ENCODE measurements at regions not wholly inside any gene's neighbourhood (a gene's known extent, or its start where the extent isn't known, plus 50 kb on each side); places are given as distances from the start of the nearest gene placed in this dataset.

DNA sequence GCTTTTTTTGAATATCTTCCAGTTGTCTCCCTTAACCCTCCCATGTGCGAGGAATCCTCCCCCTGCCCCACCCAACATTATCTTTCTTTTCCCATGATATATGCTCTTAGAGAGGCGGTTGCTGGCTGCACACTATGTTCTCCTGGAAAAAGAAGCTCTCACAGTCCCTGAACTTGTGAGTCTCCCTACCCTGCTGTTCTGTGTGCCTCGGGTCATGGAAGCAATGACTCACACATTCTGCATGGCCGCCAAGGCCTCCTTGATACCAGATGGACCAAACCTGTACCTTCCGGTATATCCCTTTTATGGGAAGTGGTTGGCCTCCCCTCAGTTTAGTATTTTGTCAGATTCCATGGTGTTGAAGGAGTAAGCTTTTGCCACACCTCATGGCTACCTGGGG is 705.4 kb downstream of the SLITRK6 start:
- DNase-seq = no peak
- peaks cover 12% of the 10 kb centered on the region for H3K9me3 Mint-ChIP-seq
- no peaks in the 10 kb centered on the region for H3K27me3 Mint-ChIP-seq
- no peak overlapping the region for H3K4me3 Mint-ChIP-seq
- H3K27ac Mint-ChIP-seq = no peak overlapping the region
- no peaks in the 10 kb centered on the region for H3K4me1 Mint-ChIP-seq
- no peaks in the 10 kb centered on the region for H3K36me3 Mint-ChIP-seq (ENCODE audit: low read depth)
- ATAC-seq = no peak

DNA sequence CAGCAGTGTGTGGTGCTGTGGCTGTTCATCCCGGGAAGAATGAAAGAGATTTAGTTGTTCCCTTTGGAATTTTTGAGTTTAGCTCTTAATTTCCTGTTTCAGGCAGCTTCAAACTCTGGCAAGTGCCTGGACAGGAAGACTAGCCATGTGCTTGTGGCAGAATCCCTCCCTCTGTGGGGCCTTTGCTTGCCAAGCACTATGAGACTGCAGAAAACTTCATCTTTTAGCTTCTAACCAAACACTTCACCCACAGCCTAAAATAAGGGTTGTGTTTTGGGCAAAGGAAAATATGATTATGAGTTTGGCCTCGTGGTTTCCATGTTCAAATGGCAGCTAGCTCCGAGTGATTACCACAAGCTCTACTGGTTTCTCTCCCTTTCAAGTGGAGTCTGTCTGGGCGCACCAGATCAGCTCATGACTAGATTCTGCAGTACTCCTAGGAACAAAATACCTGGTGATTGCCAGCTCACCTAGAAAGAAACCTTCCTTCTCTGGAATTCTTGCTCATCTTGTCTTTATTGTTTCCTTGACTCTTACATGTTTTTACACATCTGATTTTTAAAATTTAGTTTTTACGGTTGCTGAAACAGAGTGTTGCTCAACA is 707.5 kb downstream of the SLITRK6 start:
- Mint-ChIP-seq H3K4me3 (no peak overlapping the region), H3K27me3 (no peaks in the 10 kb centered on the region), H3K9me3 (peaks cover 6% of the 10 kb centered on the region), H3K4me1 (no peaks in the 10 kb centered on the region), H3K27ac (no peak overlapping the region), H3K36me3 (ENCODE audit: low read depth) (no peaks in the 10 kb centered on the region)
- DNase-seq = no peak
- ATAC-seq = no peak

DNA sequence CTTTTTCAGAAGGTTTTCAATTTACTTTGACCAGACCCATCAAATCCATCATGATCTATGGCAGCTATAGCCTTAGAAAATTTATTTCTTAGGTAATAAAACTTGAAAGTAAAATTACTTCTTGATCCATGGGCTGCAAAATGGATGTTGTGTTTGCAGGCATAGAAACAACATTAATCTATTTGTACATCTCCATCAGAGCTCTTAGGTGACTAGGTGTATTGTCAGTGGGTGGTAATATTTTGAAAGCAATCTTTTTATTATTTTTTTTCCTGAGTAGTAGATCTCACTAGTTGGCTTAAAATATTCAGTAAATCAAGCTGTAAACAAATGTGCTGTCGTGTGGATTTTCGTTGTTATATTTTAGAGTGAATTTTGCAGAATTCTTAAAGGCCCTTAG is 710.0 kb downstream of the SLITRK6 start:
- ATAC-seq (no peak), DNase-seq (no peak)
- Mint-ChIP-seq H3K9me3 (peaks cover 5% of the 10 kb centered on the region), H3K36me3 (ENCODE audit: low read depth) (no peaks in the 10 kb centered on the region), H3K4me3 (no peak overlapping the region), H3K27ac (no peak overlapping the region), H3K27me3 (no peaks in the 10 kb centered on the region), H3K4me1 (no peaks in the 10 kb centered on the region)

DNA sequence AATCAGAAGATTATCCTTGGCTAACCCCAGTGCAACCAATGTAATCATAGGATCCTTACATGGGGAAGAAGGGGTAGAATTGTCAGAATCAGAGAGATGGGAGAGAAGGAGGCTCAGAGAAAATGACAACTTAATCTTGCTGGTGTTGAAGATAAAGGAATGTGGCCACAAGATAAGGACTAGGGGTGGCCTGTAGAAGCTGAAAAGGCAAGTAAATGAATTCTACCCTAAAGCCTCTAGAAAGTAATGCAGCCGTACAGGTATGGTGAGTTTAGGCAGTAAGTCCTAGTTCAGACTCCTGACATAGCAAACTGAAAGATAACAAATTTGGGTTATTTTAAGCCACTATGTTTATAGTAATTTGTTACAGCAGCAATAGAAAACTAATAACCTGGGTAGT is 718.5 kb downstream of the SLITRK6 start:
- no peaks in the 10 kb centered on the region for H3K4me1 Mint-ChIP-seq
- DNase-seq (no peak), ATAC-seq (no peak)
- H3K27ac Mint-ChIP-seq = no peak overlapping the region
- no peak overlapping the region for H3K4me3 Mint-ChIP-seq
- H3K36me3 Mint-ChIP-seq (ENCODE audit: low read depth) = no peaks in the 10 kb centered on the region
- no peaks in the 10 kb centered on the region for H3K9me3 Mint-ChIP-seq
- no peaks in the 10 kb centered on the region for H3K27me3 Mint-ChIP-seq

DNA sequence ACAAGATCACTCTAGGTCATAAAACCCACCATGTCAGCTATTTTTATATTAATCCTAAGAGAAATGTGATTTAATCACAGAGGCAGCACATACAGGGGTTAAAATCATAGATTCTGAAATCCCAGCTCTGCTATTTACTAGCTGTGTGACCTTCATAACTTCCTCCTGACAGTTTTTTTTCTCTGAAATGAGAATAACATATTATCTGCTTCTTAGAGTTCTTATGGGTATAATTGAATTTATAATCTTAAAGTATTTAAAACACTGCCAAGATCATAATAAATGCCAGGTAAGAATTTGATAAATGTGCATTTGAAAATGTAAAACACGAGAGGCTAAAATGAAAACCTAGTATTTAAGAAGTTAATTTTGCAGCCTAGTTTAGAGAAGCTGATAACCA is 722.9 kb downstream of the SLITRK6 start:
- ATAC-seq = no peak
- Mint-ChIP-seq H3K36me3 (ENCODE audit: low read depth) (no peaks in the 10 kb centered on the region), H3K9me3 (no peaks in the 10 kb centered on the region), H3K4me1 (no peaks in the 10 kb centered on the region), H3K4me3 (no peak overlapping the region), H3K27ac (no peak overlapping the region), H3K27me3 (no peaks in the 10 kb centered on the region)
- DNase-seq = no peak

DNA sequence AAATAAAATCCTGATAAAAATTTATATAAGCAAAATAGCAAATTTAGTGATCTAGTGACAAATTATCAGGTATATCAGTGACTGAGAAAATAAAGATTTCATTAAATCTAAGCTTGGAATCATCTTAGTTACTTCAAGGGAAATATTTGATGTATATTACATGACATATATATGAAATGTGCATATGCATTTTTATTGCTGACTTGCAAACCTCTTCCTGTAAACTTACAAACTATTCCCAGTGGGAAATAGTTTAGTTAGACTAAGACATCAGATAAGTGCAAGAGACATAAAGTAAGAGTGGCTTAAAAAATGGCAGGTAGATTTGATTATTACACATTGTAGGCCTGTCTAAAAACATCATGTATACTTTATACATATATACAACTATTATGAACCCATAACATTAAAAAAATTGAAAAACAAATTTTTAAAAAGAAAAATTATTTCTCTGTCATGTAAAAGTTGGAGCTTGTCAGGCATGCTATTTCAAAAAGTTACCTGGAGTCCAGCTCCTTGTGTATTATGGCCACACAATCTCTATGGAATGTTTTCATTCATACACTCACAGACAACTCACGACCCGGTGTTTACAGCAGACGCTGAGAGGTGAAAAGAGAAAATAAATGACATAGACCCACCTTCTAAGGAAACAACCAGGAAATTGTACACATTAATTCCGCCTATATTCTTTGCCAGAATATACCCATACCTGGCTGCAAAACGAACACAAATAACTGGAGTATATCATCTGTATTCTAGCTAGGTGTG is 724.5 kb downstream of the SLITRK6 start:
- Mint-ChIP-seq H3K36me3 (ENCODE audit: low read depth) (no peaks in the 10 kb centered on the region), H3K4me1 (no peaks in the 10 kb centered on the region), H3K27ac (no peak overlapping the region), H3K4me3 (no peak overlapping the region), H3K27me3 (no peaks in the 10 kb centered on the region), H3K9me3 (no peaks in the 10 kb centered on the region)
- ATAC-seq (no peak), DNase-seq (no peak)

DNA sequence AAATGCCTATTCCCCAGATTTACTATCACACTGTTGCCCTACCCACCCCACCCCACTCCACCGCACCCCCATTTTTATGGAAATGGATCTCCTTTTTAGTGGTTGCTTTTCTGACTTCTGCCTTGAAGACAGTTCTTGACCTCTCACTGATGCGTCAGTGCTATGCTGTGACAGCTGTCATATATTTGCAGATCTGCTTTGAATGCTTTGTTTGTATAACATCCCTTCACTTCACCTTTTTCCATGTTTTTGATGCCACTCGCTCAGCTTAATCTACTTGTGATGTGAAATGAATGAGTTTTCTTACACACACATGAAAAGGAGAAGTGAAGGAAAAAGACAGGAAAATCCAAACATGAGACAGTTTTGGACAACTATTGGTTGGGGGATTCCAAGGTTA is 731.0 kb downstream of the SLITRK6 start:
- no peak for ATAC-seq
- H3K9me3 Mint-ChIP-seq = peaks cover 4% of the 10 kb centered on the region
- DNase-seq = no peak
- H3K27me3 Mint-ChIP-seq = no peaks in the 10 kb centered on the region
- no peak overlapping the region for H3K27ac Mint-ChIP-seq
- no peak overlapping the region for H3K4me3 Mint-ChIP-seq
- H3K4me1 Mint-ChIP-seq = no peaks in the 10 kb centered on the region
- H3K36me3 Mint-ChIP-seq (ENCODE audit: low read depth) = no peaks in the 10 kb centered on the region

DNA sequence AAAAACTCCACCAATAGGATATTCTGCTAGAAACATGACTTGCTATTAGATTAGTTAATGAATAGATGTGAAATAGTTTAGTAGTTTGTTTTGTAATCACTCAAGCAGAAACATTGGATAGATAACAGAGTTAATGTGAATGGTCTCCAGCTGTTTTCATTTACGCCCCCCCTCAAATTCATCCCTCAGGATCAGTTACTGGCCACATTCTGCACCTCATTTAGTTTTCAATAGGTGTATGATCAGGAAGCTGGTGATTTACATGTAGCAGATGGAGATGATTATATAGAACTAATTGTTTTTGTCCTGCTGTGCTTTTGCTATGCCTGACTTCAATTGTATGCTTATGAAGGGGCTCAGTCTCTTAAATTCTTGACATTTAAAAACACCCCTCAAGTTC is 759.0 kb downstream of the SLITRK6 start:
- H3K9me3 Mint-ChIP-seq = no peaks in the 10 kb centered on the region
- no peaks in the 10 kb centered on the region for H3K36me3 Mint-ChIP-seq (ENCODE audit: low read depth)

DNA sequence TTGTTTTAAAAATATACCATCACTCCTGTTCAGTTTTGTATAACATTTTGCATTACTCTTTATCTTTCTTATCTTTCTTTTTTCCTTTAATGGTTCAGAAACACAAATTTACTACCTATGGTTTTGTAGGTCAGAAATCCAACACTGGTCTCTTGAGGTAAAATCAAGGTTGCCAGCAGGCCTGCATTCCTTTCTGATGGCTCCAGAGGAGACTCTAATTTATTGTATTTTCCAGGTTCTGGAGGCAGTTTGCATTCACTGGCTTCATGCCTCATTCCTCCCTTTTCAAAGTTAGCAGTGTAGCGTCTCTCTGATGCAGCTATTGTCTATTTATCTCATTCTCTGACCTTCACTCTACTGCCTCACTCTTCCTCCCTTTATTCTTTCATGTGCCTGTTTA is 767.4 kb downstream of the SLITRK6 start:
- no peak for DNase-seq
- H3K36me3 Mint-ChIP-seq (ENCODE audit: low read depth) = no peaks in the 10 kb centered on the region
- no peaks in the 10 kb centered on the region for H3K4me1 Mint-ChIP-seq
- no peak for ATAC-seq
- H3K9me3 Mint-ChIP-seq = peaks cover 16% of the 10 kb centered on the region
- no peak overlapping the region for H3K27ac Mint-ChIP-seq
- H3K27me3 Mint-ChIP-seq = no peaks in the 10 kb centered on the region
- no peak overlapping the region for H3K4me3 Mint-ChIP-seq

More for the DNA sequence above, 759.0 kb downstream of the SLITRK6 start:
- H3K27me3 Mint-ChIP-seq = no peaks in the 10 kb centered on the region
- H3K4me3 Mint-ChIP-seq = no peak overlapping the region
- H3K27ac Mint-ChIP-seq = no peak overlapping the region
- H3K4me1 Mint-ChIP-seq = no peaks in the 10 kb centered on the region
- no peak for ATAC-seq
- no peak for DNase-seq

DNA sequence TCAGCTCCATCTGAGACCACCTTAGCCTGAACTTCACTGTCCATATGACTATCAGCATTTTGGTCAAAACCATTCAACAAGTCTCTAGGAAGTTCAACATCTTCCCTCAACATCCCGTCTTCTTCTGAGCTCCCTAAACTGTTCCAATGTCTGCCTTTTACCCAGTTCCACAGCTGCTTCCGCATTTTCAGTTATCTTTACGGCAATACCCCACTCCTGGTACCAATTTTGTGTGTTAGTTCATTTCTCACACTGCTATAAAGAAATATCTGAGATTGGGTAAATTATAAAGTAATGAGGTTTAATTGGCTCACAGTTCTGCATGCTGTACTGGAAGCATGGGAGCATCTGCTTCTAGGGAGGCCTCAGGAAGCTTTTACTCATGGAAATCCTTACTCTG is 771.2 kb downstream of the SLITRK6 start:
- peaks cover 17% of the 10 kb centered on the region for H3K9me3 Mint-ChIP-seq
- H3K27me3 Mint-ChIP-seq = no peaks in the 10 kb centered on the region
- DNase-seq (no peak), ATAC-seq (no peak)
- H3K4me3 Mint-ChIP-seq = no peak overlapping the region
- no peak overlapping the region for H3K27ac Mint-ChIP-seq
- no peaks in the 10 kb centered on the region for H3K36me3 Mint-ChIP-seq (ENCODE audit: low read depth)
- H3K4me1 Mint-ChIP-seq = no peaks in the 10 kb centered on the region

DNA sequence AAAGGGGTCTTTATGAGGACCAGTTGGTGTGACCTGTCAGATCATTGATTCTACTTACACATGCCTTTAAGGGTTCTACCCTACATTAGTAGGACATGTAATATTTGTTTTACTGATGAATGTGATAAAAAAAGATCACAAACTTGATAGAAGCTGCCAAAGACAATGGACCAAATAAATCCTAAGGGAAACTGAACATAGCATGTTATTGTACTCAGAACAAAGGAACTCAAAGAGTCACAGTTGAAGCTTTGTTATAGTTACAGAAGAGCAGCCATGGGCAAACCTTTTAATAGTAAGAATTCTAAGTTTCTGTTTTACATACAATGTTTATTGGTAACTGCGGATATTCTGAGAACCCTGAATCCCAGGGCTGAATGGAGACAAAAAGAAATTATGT is 780.1 kb downstream of the SLITRK6 start:
- H3K4me3 Mint-ChIP-seq = no peak overlapping the region

DNA sequence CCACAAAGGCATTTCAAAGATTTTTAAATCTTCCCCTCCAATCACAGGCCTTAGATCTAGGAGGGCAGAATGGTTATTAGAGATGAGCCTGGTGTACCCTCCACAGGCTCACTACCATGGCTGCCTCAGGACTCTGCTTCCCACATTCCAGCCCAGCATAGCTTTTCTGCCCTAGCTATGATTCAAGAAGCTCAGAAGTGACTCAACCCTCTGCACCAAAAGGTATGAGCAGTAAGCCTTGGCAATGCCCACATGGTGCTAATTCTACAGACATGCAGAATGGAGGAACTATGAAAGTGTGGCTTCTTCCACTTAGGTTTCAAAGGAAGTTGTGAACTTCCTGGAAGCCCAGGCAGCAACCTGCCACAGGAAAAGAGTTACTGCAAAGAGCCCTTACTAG is 786.2 kb downstream of the SLITRK6 start:
- ATAC-seq = no peak
- Mint-ChIP-seq H3K36me3 (ENCODE audit: low read depth) (no peaks in the 10 kb centered on the region), H3K4me3 (no peak overlapping the region), H3K27ac (no peak overlapping the region), H3K4me1 (no peaks in the 10 kb centered on the region), H3K27me3 (no peaks in the 10 kb centered on the region), H3K9me3 (peaks cover 22% of the 10 kb centered on the region)
- no peak for DNase-seq

More for the DNA sequence above, 780.1 kb downstream of the SLITRK6 start:
- Mint-ChIP-seq H3K27me3 (no peaks in the 10 kb centered on the region), H3K4me1 (no peaks in the 10 kb centered on the region), H3K27ac (no peak overlapping the region), H3K9me3 (peaks cover 17% of the 10 kb centered on the region), H3K36me3 (ENCODE audit: low read depth) (no peaks in the 10 kb centered on the region)
- no peak for ATAC-seq
- DNase-seq = no peak

DNA sequence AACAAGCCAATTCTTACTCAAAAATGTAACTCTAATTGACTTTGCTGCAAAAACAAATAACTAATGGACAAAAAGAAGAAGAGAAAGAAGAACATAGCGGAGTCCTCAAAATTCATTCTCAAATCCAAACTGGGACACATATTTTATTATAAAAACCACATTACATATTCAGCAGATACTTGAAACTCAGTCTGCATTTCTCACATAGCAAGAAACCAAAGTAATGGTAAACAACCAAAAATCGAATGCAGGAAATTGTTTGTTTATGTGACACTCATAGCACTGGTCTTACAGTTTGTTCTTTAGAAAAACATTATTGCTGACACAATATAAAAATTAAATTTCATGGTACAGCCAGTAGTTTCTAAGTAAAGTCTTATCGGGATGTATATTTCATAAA is 789.8 kb downstream of the SLITRK6 start:
- no peak overlapping the region for H3K27ac Mint-ChIP-seq
- no peak for DNase-seq

DNA sequence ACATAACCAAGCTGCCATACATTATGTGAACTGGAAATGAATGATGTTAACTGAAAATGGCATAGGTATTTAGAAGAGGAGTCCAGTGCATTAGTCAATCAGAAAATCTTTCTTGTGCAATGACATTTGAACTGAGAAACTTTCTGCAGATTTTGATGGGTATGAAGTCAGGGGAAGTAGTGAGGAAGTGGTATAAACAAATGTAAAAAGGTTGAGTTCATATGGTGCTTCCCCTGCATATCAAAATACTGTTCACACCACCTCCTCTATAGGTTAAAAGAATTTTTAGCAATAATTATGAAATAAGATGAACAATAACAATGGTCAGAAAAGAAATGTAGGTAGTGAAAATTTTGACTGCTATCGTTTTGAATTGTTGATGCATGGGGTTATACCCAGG is 800.0 kb downstream of the SLITRK6 start:
- Mint-ChIP-seq H3K4me3 (no peak overlapping the region), H3K27me3 (no peaks in the 10 kb centered on the region), H3K27ac (no peak overlapping the region), H3K9me3 (peaks cover 3% of the 10 kb centered on the region), H3K4me1 (no peaks in the 10 kb centered on the region), H3K36me3 (ENCODE audit: low read depth) (no peaks in the 10 kb centered on the region)
- no peak for ATAC-seq
- no peak for DNase-seq

More for the DNA sequence above, 789.8 kb downstream of the SLITRK6 start:
- Mint-ChIP-seq H3K9me3 (peaks cover 25% of the 10 kb centered on the region), H3K36me3 (ENCODE audit: low read depth) (no peaks in the 10 kb centered on the region), H3K4me3 (no peak overlapping the region), H3K4me1 (no peaks in the 10 kb centered on the region), H3K27me3 (no peaks in the 10 kb centered on the region)
- ATAC-seq = no peak

DNA sequence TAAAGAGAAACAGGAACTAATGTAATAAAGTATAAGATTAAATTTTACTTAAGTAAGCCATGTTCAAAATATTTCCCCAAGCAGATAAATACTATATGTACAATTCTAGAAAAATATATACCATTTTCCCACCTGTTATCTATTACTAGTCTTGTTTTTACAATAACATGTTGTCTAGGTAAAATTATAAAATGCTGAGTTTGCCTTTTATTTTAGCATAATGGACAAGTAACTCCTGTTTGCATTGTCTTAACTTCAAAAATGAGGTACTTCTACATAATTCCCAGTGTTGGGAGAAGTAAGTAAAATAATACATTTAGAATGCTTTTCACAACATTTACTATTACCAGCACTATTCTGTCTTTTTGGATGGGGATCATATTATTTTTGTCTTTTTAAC is 800.5 kb downstream of the SLITRK6 start:
- no peak overlapping the region for H3K4me3 Mint-ChIP-seq
- no peaks in the 10 kb centered on the region for H3K36me3 Mint-ChIP-seq (ENCODE audit: low read depth)
- ATAC-seq (no peak), DNase-seq (no peak)
- H3K4me1 Mint-ChIP-seq = no peaks in the 10 kb centered on the region
- H3K27ac Mint-ChIP-seq = no peak overlapping the region
- no peaks in the 10 kb centered on the region for H3K27me3 Mint-ChIP-seq
- peaks cover 3% of the 10 kb centered on the region for H3K9me3 Mint-ChIP-seq
